Naive thymus-derived CD4-positive, alpha-beta T cell (primary cell): ENCODE measurements at regions not wholly inside any gene's neighbourhood (a gene's known extent, or its start where the extent isn't known, plus 50 kb on each side); places are given as distances from the start of the nearest gene placed in this dataset.

Source experiments
- ATAC-seq: fragments of 150-1000 bp; cut with Tn5 transposase; 2 replicates; pipeline ENCODE4 v1.10.0; 2021; ENCODE audit warnings: mild to moderate bottlenecking, moderate library complexity
- CTCF ChIA-PET: fragments of 350-600 bp; sonication (Branson Sonifier 250); formaldehyde crosslinking; loops from one replicate; lab custom pipeline; 2021; ENCODE audit warnings: antibody characterized with exemption; lab: Charles Lee
- POLR2A ChIA-PET: fragments of 350-600 bp; sonication (Branson Sonifier 250); formaldehyde crosslinking; loops from one replicate; lab custom pipeline; 2021; ENCODE audit warnings: antibody characterized with exemption, inconsistent platforms; lab: Charles Lee
- DNase-seq, 9 donors: peaks; one replicate each; pipeline versions ENCODE4 v3.0.0 to v3.0.0-alpha.2; 2020 to 2022; ENCODE audit warnings: mixed read lengths in 1 of 9
- H3K27ac ChIP-seq: one replicate; pipeline ENCODE4 v1.7.0; 2013; ENCODE audit warnings: mild to moderate bottlenecking, low read depth, low read length, moderate library complexity
- H3K27me3 ChIP-seq, 2 donors: one replicate each; pipeline ENCODE4 v1.7.0; 2013; ENCODE audit warnings: low read length in 2 of 2, mild to moderate bottlenecking in 2 of 2, moderate library complexity in 2 of 2; ENCODE audit not compliant: control insufficient read depth in 2 of 2, insufficient read depth in 2 of 2
- H3K36me3 ChIP-seq, 3 experiments: 1 replicate in 2 of 3; 2 replicates in 1 of 3; pipeline ENCODE4 v1.7.0; 2013; ENCODE audit warnings: low read length in 3 of 3, mild to moderate bottlenecking in 3 of 3, moderate library complexity in 1 of 3; ENCODE audit not compliant: insufficient read depth in 3 of 3, control insufficient read depth in 2 of 3
- H3K4me1 ChIP-seq, 2 donors: one replicate each; pipeline ENCODE4 v1.7.0; 2013; ENCODE audit warnings: low read length in 2 of 2, mild to moderate bottlenecking in 2 of 2, moderate library complexity in 1 of 2; ENCODE audit not compliant: control insufficient read depth in 2 of 2, insufficient read depth in 2 of 2
- H3K4me3 ChIP-seq: 2 replicates; pipeline ENCODE4 v1.7.0; 2013; ENCODE audit warnings: mild to moderate bottlenecking, low read length
- H3K9me3 ChIP-seq, 3 experiments: 1 replicate in 2 of 3; 2 replicates in 1 of 3; pipeline ENCODE4 v1.7.0; 2013; ENCODE audit warnings: low read length in 3 of 3; ENCODE audit not compliant: control insufficient read depth in 2 of 3
- H3K27ac Mint-ChIP-seq, 9 donors: one replicate each; pipeline ENCODE4 v1.8.0; 2020 to 2022; ENCODE audit warnings: mixed read lengths in 9 of 9, mild to moderate bottlenecking in 8 of 9, moderate library complexity in 5 of 9, inconsistent platforms in 2 of 9
- H3K27me3 Mint-ChIP-seq, 5 donors: one replicate each; pipeline ENCODE4 v1.8.0; 2021 to 2022; ENCODE audit warnings: mixed read lengths in 5 of 5, mild to moderate bottlenecking in 1 of 5
- H3K36me3 Mint-ChIP-seq, 5 donors: one replicate each; pipeline ENCODE4 v1.8.0; 2020 to 2022; ENCODE audit warnings: mixed read lengths in 5 of 5, mild to moderate bottlenecking in 3 of 5, inconsistent platforms in 1 of 5
- H3K4me1 Mint-ChIP-seq, 7 donors: one replicate each; pipeline ENCODE4 v1.8.0; 2020 to 2022; ENCODE audit warnings: mixed read lengths in 7 of 7, mild to moderate bottlenecking in 3 of 7, inconsistent platforms in 1 of 7
- H3K4me3 Mint-ChIP-seq, 10 donors: one replicate each; pipeline ENCODE4 v1.8.0; 2020 to 2022; ENCODE audit warnings: mild to moderate bottlenecking in 10 of 10, mixed read lengths in 10 of 10, moderate library complexity in 6 of 10, inconsistent platforms in 2 of 10
- H3K9me3 Mint-ChIP-seq, 11 donors: one replicate each; pipeline ENCODE4 v1.8.0; 2020 to 2022; ENCODE audit warnings: mixed read lengths in 11 of 11, mild to moderate bottlenecking in 4 of 11, inconsistent platforms in 1 of 11, moderate library complexity in 1 of 11
- intact Hi-C, 2 donors: fragments of 100-400 bp; cut with micrococcal nuclease; formaldehyde crosslinking; loops; one replicate each; pipeline ENCODE4 v1.15.1; 2023

- Histone ChIP-seq H3K27me3 (no peaks in the 10 kb centered on the region), H3K4me3 (no peak overlapping the region), H3K9me3 (no peaks in the 10 kb centered on the region), H3K27ac (no peak overlapping the region), H3K4me1 (no peaks in the 10 kb centered on the region), H3K36me3 (no peaks in the 10 kb centered on the region)
- Mint-ChIP-seq H3K27me3 (peaks cover 12 to 43% (median 29%) of the 10 kb centered on the region in 5 donors), H3K4me1 (peaks cover 0 to 9% (median 3%) of the 10 kb centered on the region in 7 donors), H3K9me3 (peaks cover 0 to 3% (median 0%) of the 10 kb centered on the region in 11 donors), H3K27ac (no peak overlapping the region), H3K4me3 (peak overlapping the region in 4 of 10 donors; percentile 1 to 75 (median 26)), H3K36me3 (no peaks in the 10 kb centered on the region)
- POLR2A ChIA-PET: no interaction called here
- CTCF ChIA-PET: no interaction called here
- ATAC-seq: no peak
- DNase-seq: no peak
- intact Hi-C loops: no loop called here
Observed at GRCh38 chrX:13939741-13940597, 89.7 kb downstream of the GEMIN8 start.

GRCh38 chrX:13938829-13939530, 90.7 kb downstream of the GEMIN8 start:
- Mint-ChIP-seq H3K4me1 (peaks cover 0 to 9% (median 3%) of the 10 kb centered on the region in 7 donors), H3K27me3 (peaks cover 12 to 43% (median 29%) of the 10 kb centered on the region in 5 donors), H3K36me3 (no peaks in the 10 kb centered on the region), H3K9me3 (peaks cover 0 to 5% (median 0%) of the 10 kb centered on the region in 11 donors), H3K4me3 (peak overlapping the region in 9 of 10 donors; percentile 3 to 75 (median 58)), H3K27ac (no peak overlapping the region)
- ChIA-PET POLR2A (no interaction called here), CTCF (no interaction called here)
- Histone ChIP-seq H3K9me3 (no peaks in the 10 kb centered on the region), H3K36me3 (no peaks in the 10 kb centered on the region), H3K27ac (no peak overlapping the region), H3K4me3 (no peak overlapping the region), H3K27me3 (no peaks in the 10 kb centered on the region), H3K4me1 (no peaks in the 10 kb centered on the region)
- intact Hi-C loops: no loop called here
- DNase-seq (no peak), ATAC-seq (no peak)

- Histone ChIP-seq H3K4me3 (no peak overlapping the region), H3K27me3 (no peaks in the 10 kb centered on the region), H3K4me1 (no peaks in the 10 kb centered on the region), H3K36me3 (no peaks in the 10 kb centered on the region), H3K27ac (no peak overlapping the region), H3K9me3 (no peaks in the 10 kb centered on the region)
- H3K27me3 Mint-ChIP-seq: peaks cover 12 to 43% (median 29%) of the 10 kb centered on the region in 5 donors
- ChIA-PET POLR2A (no interaction called here), CTCF (no interaction called here)
- intact Hi-C loops: no loop called here
- DNase-seq: peak in 2 of 9 donors; percentile 1
- ATAC-seq: no peak
- H3K4me1 Mint-ChIP-seq: peaks cover 0 to 9% (median 3%) of the 10 kb centered on the region in 7 donors
- peak overlapping the region; percentile 37 to 77 (median 60) for H3K4me3 Mint-ChIP-seq
- peaks cover 0 to 5% (median 0%) of the 10 kb centered on the region in 11 donors for H3K9me3 Mint-ChIP-seq
- no peaks in the 10 kb centered on the region for H3K36me3 Mint-ChIP-seq
- no peak overlapping the region for H3K27ac Mint-ChIP-seq
Observed at GRCh38 chrX:13938051-13938828, 91.5 kb downstream of the GEMIN8 start.

- peak in 2 of 9 donors; percentile 0 to 1 for DNase-seq
- Histone ChIP-seq H3K27ac (no peak overlapping the region), H3K27me3 (no peaks in the 10 kb centered on the region), H3K4me3 (no peak overlapping the region), H3K4me1 (no peaks in the 10 kb centered on the region), H3K36me3 (no peaks in the 10 kb centered on the region), H3K9me3 (no peaks in the 10 kb centered on the region)
- Mint-ChIP-seq H3K27ac (no peak overlapping the region), H3K36me3 (no peaks in the 10 kb centered on the region), H3K4me3 (peak overlapping the region; percentile 37 to 77 (median 60)), H3K27me3 (peaks cover 12 to 43% (median 29%) of the 10 kb centered on the region in 5 donors), H3K4me1 (peaks cover 0 to 9% (median 3%) of the 10 kb centered on the region in 7 donors), H3K9me3 (peaks cover 0 to 5% (median 0%) of the 10 kb centered on the region in 11 donors)
- ATAC-seq: no peak
- intact Hi-C loops: no loop called here
- POLR2A ChIA-PET: no interaction called here
- CTCF ChIA-PET: no interaction called here
Observed at GRCh38 chrX:13937370-13938050, 92.2 kb downstream of the GEMIN8 start.

GRCh38 chrX:13936521-13937225, 93.0 kb downstream of the GEMIN8 start:
- Mint-ChIP-seq H3K4me3 (peak overlapping the region in 2 of 10 donors; percentile 44 to 59), H3K27ac (no peak overlapping the region), H3K27me3 (peaks cover 13 to 44% (median 29%) of the 10 kb centered on the region in 5 donors), H3K4me1 (peaks cover 0 to 9% (median 3%) of the 10 kb centered on the region in 7 donors), H3K9me3 (peaks cover 0 to 5% (median 0%) of the 10 kb centered on the region in 11 donors), H3K36me3 (no peaks in the 10 kb centered on the region)
- Histone ChIP-seq H3K27ac (no peak overlapping the region), H3K36me3 (no peaks in the 10 kb centered on the region), H3K27me3 (no peaks in the 10 kb centered on the region), H3K4me1 (no peaks in the 10 kb centered on the region), H3K9me3 (no peaks in the 10 kb centered on the region), H3K4me3 (no peak overlapping the region)
- CTCF ChIA-PET: no interaction called here
- no peak for DNase-seq
- intact Hi-C loops: no loop called here
- POLR2A ChIA-PET: no interaction called here
- ATAC-seq: no peak
